HL-60 (cell line): ENCODE measurements at regions not wholly inside any gene's neighbourhood (a gene's known extent, or its start where the extent isn't known, plus 50 kb on each side); places are given as distances from the start of the nearest gene placed in this dataset.

ENCODE experiments used
- DNase-seq, 2 experiments: peaks; one replicate each; pipeline ENCODE4 v3.0.0-alpha.2; 2010 to 2020; ENCODE audit warnings: low read depth in 1 of 2, low spot score in 1 of 2
- H3K27ac ChIP-seq: fragments of 250-450 bp; sonication (Bioruptor Pico); replicated peaks from 2 replicates; pipeline ENCODE4 v1.5.1; 2020; ENCODE audit warnings: mild to moderate bottlenecking, moderate library complexity
- H3K27me3 ChIP-seq: fragments of 250-450 bp; sonication (Bioruptor Pico); 2 replicates; pipeline ENCODE4 v1.5.1; 2021; ENCODE audit warnings: mild to moderate bottlenecking, moderate library complexity; ENCODE audit not compliant: insufficient read depth, poor library complexity, severe bottlenecking
- H3K4me3 ChIP-seq: replicated peaks from 2 replicates; pipeline ENCODE4 v1.5.1; 2011; ENCODE audit warnings: mild to moderate bottlenecking, control low read depth, low read length; ENCODE audit not compliant: insufficient read depth
- CTCF ChIP-seq: IDR thresholded peaks from one replicate; pipeline ENCODE4 v1.5.1; 2011; ENCODE audit warnings: low read length, control low read depth, inconsistent platforms; ENCODE audit not compliant: insufficient read depth
- GABPA ChIP-seq: IDR thresholded peaks from 2 replicates; pipeline ENCODE4 v1.6.1; 2012; ENCODE audit warnings: low read depth
- POLR2AphosphoS5 ChIP-seq: IDR thresholded peaks from 2 replicates; pipeline ENCODE4 v1.6.1; 2012; ENCODE audit warnings: low read depth
- REST ChIP-seq: IDR thresholded peaks from 2 replicates; pipeline ENCODE4 v1.6.1; 2012; ENCODE audit warnings: low read depth; ENCODE audit not compliant: insufficient replicate concordance
- SPI1 ChIP-seq: IDR thresholded peaks from 2 replicates; pipeline ENCODE4 v1.6.1; 2012; ENCODE audit warnings: low read depth, mild to moderate bottlenecking, borderline replicate concordance

GRCh38 chr9:107973451-107973850 is 483.9 kb upstream of the KLF4 start:
- TF ChIP-seq POLR2AphosphoS5 (no peak), CTCF (no peak), REST (no peak), SPI1 (no peak), GABPA (no peak)
- Histone ChIP-seq H3K27ac (no peak overlapping the region), H3K27me3 (no peaks in the 10 kb centered on the region), H3K4me3 (no peak overlapping the region)
- no peak for DNase-seq

GRCh38 chr9:107972346-107972745 is 482.8 kb upstream of the KLF4 start:
- TF ChIP-seq CTCF, result no peak
- TF ChIP-seq SPI1, result no peak
- TF ChIP-seq POLR2AphosphoS5, result no peak
- TF ChIP-seq GABPA, result no peak
- no peak for TF ChIP-seq REST
- no peak overlapping the region for H3K27ac ChIP-seq
- H3K4me3 ChIP-seq, result no peak overlapping the region
- no peak for DNase-seq
- H3K27me3 ChIP-seq, result no peaks in the 10 kb centered on the region

- Histone ChIP-seq H3K4me3 (no peak overlapping the region), H3K27ac (no peak overlapping the region), H3K27me3 (no peaks in the 10 kb centered on the region)
- no peak for DNase-seq
- TF ChIP-seq SPI1 (no peak), POLR2AphosphoS5 (no peak), GABPA (no peak), CTCF (no peak), REST (no peak)
These were observed 481.7 kb upstream of the KLF4 start for GRCh38 chr9:107971241-107971640.
